ENCODE measurements at regions not wholly inside any gene's neighbourhood (a gene's known extent, or its start where the extent isn't known, plus 50 kb on each side); places are given as distances from the start of the nearest gene placed in this dataset.

- DNase-seq (ENCODE audit: low read depth in 2 of 2) = no peak
These were observed 660.0 kb upstream of the FZD8 start for GRCh38 chr10:36302086-36302485.

- DNase-seq (ENCODE audit: low read depth in 2 of 2) = no peak
These were observed 659.4 kb upstream of the FZD8 start for GRCh38 chr10:36301539-36301938.

GRCh38 chr10:36301139-36301538, 659.0 kb upstream of the FZD8 start:
- no peak for DNase-seq (ENCODE audit: low read depth in 2 of 2)

GRCh38 chr10:36283827-36284226, 641.7 kb upstream of the FZD8 start:
- DNase-seq (ENCODE audit: low read depth in 2 of 2) = no peak

- DNase-seq (ENCODE audit: low read depth in 2 of 2) = no peak
These were observed 639.8 kb upstream of the FZD8 start for GRCh38 chr10:36281831-36282331.

- no peak for DNase-seq (ENCODE audit: low read depth in 2 of 2)
These were observed 638.9 kb upstream of the FZD8 start for GRCh38 chr10:36280890-36281499.

- DNase-seq (ENCODE audit: low read depth in 2 of 2) = no peak
These were observed 638.2 kb upstream of the FZD8 start for GRCh38 chr10:36280321-36280741.

- DNase-seq (ENCODE audit: low read depth in 2 of 2) = no peak
These were observed 636.1 kb upstream of the FZD8 start for GRCh38 chr10:36278176-36278575.

GRCh38 chr10:36277459-36277858, 635.4 kb upstream of the FZD8 start:
- no peak for DNase-seq (ENCODE audit: low read depth in 2 of 2)

GRCh38 chr10:36271627-36272340, 629.7 kb upstream of the FZD8 start:
- no peak for DNase-seq (ENCODE audit: low read depth in 2 of 2)

- DNase-seq (ENCODE audit: low read depth in 2 of 2) = no peak
These were observed 627.1 kb upstream of the FZD8 start for GRCh38 chr10:36269222-36269621.

- DNase-seq (ENCODE audit: low read depth in 2 of 2) = no peak
These were observed 624.8 kb upstream of the FZD8 start for GRCh38 chr10:36266923-36267322.

- DNase-seq (ENCODE audit: low read depth in 2 of 2) = no peak
These were observed 623.6 kb upstream of the FZD8 start for GRCh38 chr10:36265741-36266140.

GRCh38 chr10:36263871-36264270, 621.8 kb upstream of the FZD8 start:
- DNase-seq (ENCODE audit: low read depth in 2 of 2) = no peak

GRCh38 chr10:36256948-36257356, 614.9 kb upstream of the FZD8 start:
- no peak for DNase-seq (ENCODE audit: low read depth in 2 of 2)

- no peak for DNase-seq (ENCODE audit: low read depth in 2 of 2)
These were observed 614.1 kb upstream of the FZD8 start for GRCh38 chr10:36256166-36256565.

- DNase-seq (ENCODE audit: low read depth in 2 of 2) = no peak
These were observed 612.1 kb upstream of the FZD8 start for GRCh38 chr10:36254199-36254598.

- no peak for DNase-seq (ENCODE audit: low read depth in 2 of 2)
These were observed 611.6 kb upstream of the FZD8 start for GRCh38 chr10:36253731-36254130.

GRCh38 chr10:36251068-36251467, 609.0 kb upstream of the FZD8 start:
- no peak for DNase-seq (ENCODE audit: low read depth in 2 of 2)

- DNase-seq (ENCODE audit: low read depth in 2 of 2) = no peak
These were observed 606.3 kb upstream of the FZD8 start for GRCh38 chr10:36248304-36248981.

GRCh38 chr10:36247478-36247877, 605.4 kb upstream of the FZD8 start:
- DNase-seq (ENCODE audit: low read depth in 2 of 2) = no peak

GRCh38 chr10:36236931-36237330, 594.8 kb upstream of the FZD8 start:
- no peak for DNase-seq (ENCODE audit: low read depth in 2 of 2)

- no peak for DNase-seq (ENCODE audit: low read depth in 2 of 2)
These were observed 594.2 kb upstream of the FZD8 start for GRCh38 chr10:36236341-36236740.

All from stimulated activated CD4-positive, alpha-beta T cell treated with anti-CD3 and anti-CD28 coated beads, Interleukin-15, amount 100 ng/mL, for 48 hours (primary cell).